NT2/D1 (cell line): ENCODE measurements at regions not wholly inside any gene's neighbourhood (a gene's known extent, or its start where the extent isn't known, plus 50 kb on each side); places are given as distances from the start of the nearest gene placed in this dataset.
A peak's percentile ranks its signal among the peaks of the same experiment; 100 is the strongest.

ENCODE experiments used
- DNase-seq: peaks from one replicate; pipeline ENCODE4 v3.0.0-alpha.2; 2011; ENCODE audit warnings: low read depth, low spot score
- H3K27me3 ChIP-seq: 2 replicates; pipeline ENCODE4 v1.6.0; 2011; ENCODE audit warnings: mild to moderate bottlenecking; ENCODE audit not compliant: insufficient read length, insufficient read depth
- H3K36me3 ChIP-seq: 2 replicates; pipeline ENCODE4 v1.6.1; 2011; ENCODE audit warnings: mild to moderate bottlenecking, low read length, mixed read lengths; ENCODE audit not compliant: insufficient read depth, insufficient read length
- H3K4me1 ChIP-seq: 2 replicates; pipeline ENCODE4 v1.5.1; 2011; ENCODE audit not compliant: insufficient read depth, insufficient read length
- H3K4me3 ChIP-seq: 2 replicates; pipeline ENCODE4 v1.5.1; 2011; ENCODE audit warnings: low read depth; ENCODE audit not compliant: insufficient read length
- H3K9ac ChIP-seq: 2 replicates; pipeline ENCODE4 v1.6.0; 2011; ENCODE audit warnings: low read depth; ENCODE audit not compliant: insufficient read length
- H3K9me3 ChIP-seq: 2 replicates; pipeline ENCODE4 v1.5.1; 2011; ENCODE audit warnings: mild to moderate bottlenecking, low read length; ENCODE audit not compliant: insufficient read depth
- SUZ12 ChIP-seq: IDR thresholded peaks from 2 replicates; pipeline ENCODE4 v1.6.1; 2011; ENCODE audit not compliant: insufficient read length, insufficient read depth; ENCODE audit errors: extremely low read depth
- YY1 ChIP-seq: IDR thresholded peaks from 2 replicates; pipeline ENCODE4 v1.6.1; 2011; ENCODE audit not compliant: insufficient read length, insufficient read depth
- ZNF274 ChIP-seq: IDR thresholded peaks from 2 replicates; pipeline ENCODE4 v1.6.1; 2011; ENCODE audit warnings: mild to moderate bottlenecking, low read depth, low read length

DNA sequence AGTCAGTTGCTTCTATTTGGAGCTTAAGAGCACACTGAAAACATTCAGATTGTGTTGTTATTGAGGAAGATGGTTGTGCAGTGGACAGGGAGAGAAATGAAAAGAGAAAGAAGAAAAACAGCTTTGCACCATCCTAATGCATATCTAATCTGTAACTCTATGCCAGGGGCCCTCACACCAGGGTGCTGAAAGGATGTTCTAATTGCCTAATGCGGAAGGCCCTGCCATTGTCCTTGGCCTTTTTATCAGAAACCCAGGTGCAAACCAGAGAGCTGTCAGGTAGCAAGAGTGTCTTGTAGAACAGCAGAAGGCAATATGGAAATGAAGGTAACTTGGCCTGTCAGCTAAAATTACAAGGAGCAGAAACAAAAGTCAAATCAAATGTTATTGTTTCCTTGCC lies 384.5 kb upstream of the PIK3R1 start:
- Histone ChIP-seq H3K9me3 (no peaks in the 10 kb centered on the region), H3K9ac (no peak overlapping the region), H3K4me3 (no peak overlapping the region), H3K36me3 (no peaks in the 10 kb centered on the region), H3K27me3 (no peaks in the 10 kb centered on the region), H3K4me1 (no peaks in the 10 kb centered on the region)
- TF ChIP-seq ZNF274 = no peak
- TF ChIP-seq YY1 = no peak
- no peak for DNase-seq

- TF ChIP-seq YY1 = no peak
- no peak for TF ChIP-seq SUZ12
- TF ChIP-seq ZNF274 = no peak
- Histone ChIP-seq H3K9ac (no peak overlapping the region), H3K4me1 (no peaks in the 10 kb centered on the region), H3K9me3 (no peaks in the 10 kb centered on the region), H3K27me3 (no peaks in the 10 kb centered on the region), H3K4me3 (no peak overlapping the region), H3K36me3 (no peaks in the 10 kb centered on the region)
- DNase-seq = no peak
Measured at GRCh38 chr5:67827541-67827940, 388.0 kb upstream of the PIK3R1 start.

DNA sequence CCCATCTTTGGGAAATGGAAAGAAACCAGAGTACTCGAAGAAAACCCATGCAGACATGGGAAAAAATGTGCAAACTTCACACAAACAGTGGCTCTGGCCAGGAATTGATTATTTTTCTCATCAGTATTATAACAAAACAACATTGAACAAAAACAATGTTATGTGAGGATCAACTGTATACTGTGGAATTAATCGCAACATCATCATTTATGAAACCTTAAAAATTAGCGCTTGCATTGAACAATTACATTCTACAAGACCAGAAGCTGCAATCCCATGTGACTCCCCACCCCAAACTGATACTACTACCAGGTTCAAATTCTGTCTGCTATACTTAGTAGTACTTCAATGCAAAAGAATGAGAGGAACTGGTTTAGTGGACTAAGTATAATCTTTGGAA lies 390.7 kb upstream of the PIK3R1 start:
- Histone ChIP-seq H3K27me3 (no peaks in the 10 kb centered on the region), H3K4me3 (no peak overlapping the region), H3K36me3 (no peaks in the 10 kb centered on the region), H3K4me1 (no peaks in the 10 kb centered on the region), H3K9me3 (no peaks in the 10 kb centered on the region), H3K9ac (no peak overlapping the region)
- no peak for DNase-seq
- no peak for TF ChIP-seq ZNF274
- no peak for TF ChIP-seq YY1
- TF ChIP-seq SUZ12 = no peak

DNA sequence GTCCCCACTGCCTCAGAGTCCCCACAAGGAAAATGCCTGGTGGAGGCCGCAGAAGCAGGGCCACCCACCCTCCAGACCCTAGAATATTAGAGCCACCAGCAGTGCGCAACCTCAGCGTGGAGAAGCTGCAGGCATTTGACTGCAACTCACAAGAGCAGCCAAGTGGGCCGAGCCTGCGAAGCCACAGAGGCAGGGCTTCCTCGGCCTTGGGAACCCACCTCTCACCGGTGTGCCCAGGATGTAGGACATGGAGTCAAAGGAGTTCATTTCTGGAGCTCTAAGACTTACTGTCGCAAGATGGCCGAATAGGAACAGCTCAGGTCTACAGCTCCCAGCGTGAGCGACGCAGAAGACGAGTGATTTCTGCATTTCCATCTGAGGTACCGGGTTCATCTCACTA lies 397.9 kb upstream of the PIK3R1 start:
- Histone ChIP-seq H3K27me3 (no peaks in the 10 kb centered on the region), H3K4me3 (peak overlapping the region; percentile 54), H3K4me1 (no peaks in the 10 kb centered on the region), H3K9me3 (no peaks in the 10 kb centered on the region), H3K9ac (peak overlapping the region; percentile 67), H3K36me3 (no peaks in the 10 kb centered on the region)
- no peak for DNase-seq
- TF ChIP-seq SUZ12 (no peak), ZNF274 (no peak), YY1 (no peak)

DNA sequence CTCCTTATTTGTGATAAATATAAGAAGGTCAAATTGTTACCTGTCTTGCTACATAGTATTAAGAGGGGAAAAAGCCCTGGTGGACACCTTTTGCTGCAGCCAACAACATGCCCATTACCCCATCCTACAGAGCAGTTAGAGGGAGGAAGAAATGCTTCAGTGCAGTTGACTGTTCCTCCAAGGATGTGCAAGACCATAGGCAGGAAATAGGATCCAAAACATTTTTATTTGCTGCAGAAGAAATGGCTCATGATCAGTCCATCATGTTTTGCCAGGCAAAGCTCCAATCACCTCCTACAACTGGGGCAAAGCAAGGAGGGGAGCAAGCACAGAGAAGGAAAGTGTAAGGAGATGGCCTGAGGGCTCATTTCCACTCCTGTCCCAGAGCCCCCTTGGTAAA lies 399.1 kb upstream of the PIK3R1 start:
- Histone ChIP-seq H3K9me3 (no peaks in the 10 kb centered on the region), H3K27me3 (no peaks in the 10 kb centered on the region), H3K4me1 (no peaks in the 10 kb centered on the region), H3K9ac (no peak overlapping the region), H3K4me3 (no peak overlapping the region), H3K36me3 (no peaks in the 10 kb centered on the region)
- TF ChIP-seq SUZ12 (no peak), YY1 (no peak), ZNF274 (no peak)
- no peak for DNase-seq

GRCh38 chr5:67815455-67816391 lies 399.8 kb upstream of the PIK3R1 start:
- DNase-seq = no peak
- no peaks in the 10 kb centered on the region for H3K4me1 ChIP-seq
- H3K9me3 ChIP-seq = no peaks in the 10 kb centered on the region
- H3K27me3 ChIP-seq = no peaks in the 10 kb centered on the region
- no peak for TF ChIP-seq YY1
- no peak for TF ChIP-seq SUZ12
- no peak for TF ChIP-seq ZNF274
- no peaks in the 10 kb centered on the region for H3K36me3 ChIP-seq
- H3K4me3 ChIP-seq = no peak overlapping the region
- no peak overlapping the region for H3K9ac ChIP-seq

- Histone ChIP-seq H3K4me3 (no peak overlapping the region), H3K36me3 (no peaks in the 10 kb centered on the region), H3K27me3 (no peaks in the 10 kb centered on the region), H3K9me3 (no peaks in the 10 kb centered on the region), H3K4me1 (no peaks in the 10 kb centered on the region), H3K9ac (no peak overlapping the region)
- TF ChIP-seq YY1 = no peak
- no peak for TF ChIP-seq ZNF274
- no peak for TF ChIP-seq SUZ12
- no peak for DNase-seq
Measured at GRCh38 chr5:67814569-67815311, 400.8 kb upstream of the PIK3R1 start.
